ENCODE measurements at regions not wholly inside any gene's neighbourhood (a gene's known extent, or its start where the extent isn't known, plus 50 kb on each side); places are given as distances from the start of the nearest gene placed in this dataset.

DNA sequence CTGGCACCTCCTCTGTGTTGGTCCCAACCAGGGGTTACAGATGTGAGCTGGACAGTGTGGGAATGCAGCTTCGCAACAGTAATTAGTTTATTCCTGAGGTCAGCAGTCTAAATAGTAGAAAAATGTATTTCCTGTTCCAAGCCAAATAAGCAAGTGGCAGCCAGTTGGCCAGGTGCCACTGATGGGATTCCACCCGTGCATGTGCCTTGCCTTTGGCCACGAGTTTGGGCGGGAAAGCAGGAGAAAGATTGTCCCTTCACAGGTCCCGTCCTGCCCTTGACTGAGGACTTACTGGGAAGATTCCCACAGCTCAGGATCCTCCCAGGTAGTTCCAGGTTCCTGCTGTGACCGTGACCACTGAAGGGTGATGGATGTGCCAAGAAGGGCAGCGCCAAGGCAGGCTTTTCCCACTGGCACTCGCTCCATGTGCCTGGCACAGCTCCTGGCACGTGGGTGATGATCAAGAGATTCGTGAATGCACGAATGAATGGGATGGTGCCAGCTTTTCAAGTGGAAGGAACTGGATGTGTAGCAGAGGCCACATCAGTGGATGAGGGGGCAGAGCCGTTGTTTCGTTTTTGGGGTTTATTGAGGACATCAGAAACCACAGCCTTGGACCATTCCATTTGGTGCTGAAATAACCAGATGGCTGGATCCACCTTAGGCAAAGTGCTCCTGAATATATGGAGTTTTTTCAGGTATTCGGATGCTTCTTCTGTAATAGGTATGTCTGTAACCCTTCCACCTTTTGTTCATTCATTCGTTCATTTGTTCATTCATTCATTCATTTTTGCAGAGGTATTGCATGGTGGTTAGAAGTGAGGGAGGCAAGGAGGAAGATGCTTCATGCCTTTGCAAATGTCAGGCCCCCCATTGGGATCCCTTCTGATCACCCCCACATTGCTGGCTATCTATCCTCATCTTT, 62.4 kb upstream of the WNT4 start:
- H3K4me3 ChIP-seq (replicated peaks in 1 of 2; ENCODE audit: low read depth in 2 of 2, low read length in 2 of 2) = no peak overlapping the region
- DNase-seq (ENCODE audit: low read depth in 2 of 2) = peak; percentile 3 to 18
- TF ChIP-seq, protein P1, sequence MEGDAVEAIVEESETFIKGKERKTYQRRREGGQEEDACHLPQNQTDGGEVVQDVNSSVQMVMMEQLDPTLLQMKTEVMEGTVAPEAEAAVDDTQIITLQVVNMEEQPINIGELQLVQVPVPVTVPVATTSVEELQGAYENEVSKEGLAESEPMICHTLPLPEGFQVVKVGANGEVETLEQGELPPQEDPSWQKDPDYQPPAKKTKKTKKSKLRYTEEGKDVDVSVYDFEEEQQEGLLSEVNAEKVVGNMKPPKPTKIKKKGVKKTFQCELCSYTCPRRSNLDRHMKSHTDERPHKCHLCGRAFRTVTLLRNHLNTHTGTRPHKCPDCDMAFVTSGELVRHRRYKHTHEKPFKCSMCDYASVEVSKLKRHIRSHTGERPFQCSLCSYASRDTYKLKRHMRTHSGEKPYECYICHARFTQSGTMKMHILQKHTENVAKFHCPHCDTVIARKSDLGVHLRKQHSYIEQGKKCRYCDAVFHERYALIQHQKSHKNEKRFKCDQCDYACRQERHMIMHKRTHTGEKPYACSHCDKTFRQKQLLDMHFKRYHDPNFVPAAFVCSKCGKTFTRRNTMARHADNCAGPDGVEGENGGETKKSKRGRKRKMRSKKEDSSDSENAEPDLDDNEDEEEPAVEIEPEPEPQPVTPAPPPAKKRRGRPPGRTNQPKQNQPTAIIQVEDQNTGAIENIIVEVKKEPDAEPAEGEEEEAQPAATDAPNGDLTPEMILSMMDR (IDR thresholded peaks at IDR 0.05; ENCODE audit: low read depth, low read length) = no peak

DNA sequence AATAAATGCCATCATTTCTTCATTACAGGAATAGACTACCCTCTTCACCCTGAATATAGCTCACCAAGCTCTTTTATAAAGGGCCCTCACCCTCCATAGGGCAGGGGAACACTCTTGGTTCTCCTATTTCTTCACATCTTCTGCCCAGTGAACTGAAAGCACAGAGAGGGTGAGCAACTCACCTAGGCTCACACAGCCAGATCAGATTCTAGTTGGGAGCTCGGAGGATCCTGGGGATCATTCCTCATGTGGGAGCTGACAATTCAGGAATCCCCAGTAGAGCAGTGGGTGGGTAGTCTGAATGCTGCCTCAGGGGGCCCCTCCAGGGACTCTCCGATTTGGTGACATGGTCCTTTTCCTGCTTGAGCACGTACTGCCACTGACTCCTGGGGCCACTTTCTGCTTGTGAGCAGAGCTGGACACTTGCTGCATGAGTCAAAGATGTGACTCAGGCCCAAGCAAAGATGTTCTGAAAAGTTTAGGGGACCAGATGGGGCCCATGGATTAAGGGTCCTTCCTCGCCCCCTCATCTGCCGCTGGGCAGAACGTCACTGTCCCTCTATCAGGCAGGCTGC, 63.7 kb upstream of the WNT4 start:
- no peak overlapping the region for H3K4me3 ChIP-seq (replicated peaks in 1 of 2; ENCODE audit: low read depth in 2 of 2, low read length in 2 of 2)
- DNase-seq (ENCODE audit: low read depth in 2 of 2) = no peak
- TF ChIP-seq, protein P1 (IDR thresholded peaks at IDR 0.05; ENCODE audit: low read depth, low read length) = no peak

DNA sequence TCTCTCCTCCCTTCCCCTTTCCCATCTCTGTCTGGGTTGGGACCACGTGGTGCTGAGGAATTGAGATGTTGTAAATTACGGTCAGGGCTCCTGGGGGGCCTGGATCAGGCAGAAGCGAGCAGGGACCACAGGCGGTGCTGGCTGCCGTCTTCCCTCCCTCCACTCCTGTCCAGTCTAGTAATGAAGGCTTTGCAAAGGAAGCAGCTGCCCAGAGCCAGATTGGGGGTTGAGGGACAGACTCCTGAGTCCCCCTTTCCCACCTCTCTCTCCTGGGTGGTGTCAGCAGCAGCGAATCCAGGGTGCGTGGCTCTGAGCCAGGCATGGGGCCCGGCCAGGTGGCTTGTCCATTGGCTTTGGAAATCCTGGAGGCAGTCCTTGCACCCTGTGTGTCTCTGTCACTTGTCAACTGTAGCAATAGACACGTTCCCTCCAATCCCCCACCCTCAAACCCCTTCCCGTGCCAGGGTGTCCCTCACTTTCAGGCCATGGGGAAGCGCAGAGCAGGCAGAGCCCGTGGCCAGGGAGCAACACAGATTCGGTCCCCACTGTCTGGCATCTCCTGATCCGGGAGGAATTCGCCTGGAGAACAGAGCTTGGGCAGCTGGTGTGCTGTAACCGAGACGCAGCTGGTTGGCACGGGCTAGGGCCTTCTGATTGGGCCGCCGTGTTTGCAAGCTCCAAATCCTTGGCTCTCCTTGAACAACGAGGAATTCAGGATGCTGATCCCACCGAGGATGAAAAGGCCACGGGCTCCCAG, 64.8 kb upstream of the WNT4 start:
- no peak overlapping the region for H3K4me3 ChIP-seq (replicated peaks in 1 of 2; ENCODE audit: low read depth in 2 of 2, low read length in 2 of 2)
- DNase-seq (ENCODE audit: low read depth in 2 of 2) = peak in 1 of 2 donors; percentile 3
- TF ChIP-seq, protein P1 (IDR thresholded peaks at IDR 0.05; ENCODE audit: low read depth, low read length) = no peak

DNA sequence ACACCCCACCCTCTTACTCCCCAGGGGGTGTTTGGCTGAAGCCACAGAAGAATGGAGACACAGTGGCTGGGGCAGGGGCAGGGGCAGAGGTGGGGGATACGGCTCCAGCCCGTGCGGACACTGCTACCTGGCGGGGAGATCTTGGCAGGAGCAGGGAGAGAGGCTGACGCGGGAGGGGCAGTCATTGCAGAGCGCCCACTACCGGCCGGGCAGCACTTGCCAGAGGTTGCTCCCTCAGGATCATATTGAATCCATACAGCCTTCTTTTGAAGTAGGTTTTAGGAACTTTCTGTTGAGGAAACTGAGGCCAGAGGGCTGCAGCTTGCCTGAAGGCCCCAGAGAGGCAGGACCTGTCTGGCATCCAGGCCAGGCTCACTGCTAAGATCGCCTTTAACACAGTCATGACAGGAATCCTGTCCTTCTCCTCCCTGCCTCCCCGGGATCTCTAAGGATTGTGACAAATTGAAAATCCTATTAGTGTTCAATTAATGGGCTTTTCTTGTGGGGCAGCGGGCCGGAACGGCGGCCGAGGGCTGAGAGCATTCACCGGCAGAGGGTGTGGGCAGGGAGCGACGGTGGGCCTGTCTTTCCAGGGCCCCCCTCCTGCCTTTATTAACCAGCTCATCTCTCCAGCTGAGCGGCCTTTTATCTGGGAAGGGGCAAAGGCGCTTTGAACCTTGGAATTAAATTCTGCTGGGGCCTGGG, 65.5 kb upstream of the WNT4 start:
- TF ChIP-seq, protein P1 (IDR thresholded peaks at IDR 0.05; ENCODE audit: low read depth, low read length) = no peak
- no peak overlapping the region for H3K4me3 ChIP-seq (replicated peaks in 1 of 2; ENCODE audit: low read depth in 2 of 2, low read length in 2 of 2)
- no peak for DNase-seq (ENCODE audit: low read depth in 2 of 2)

DNA sequence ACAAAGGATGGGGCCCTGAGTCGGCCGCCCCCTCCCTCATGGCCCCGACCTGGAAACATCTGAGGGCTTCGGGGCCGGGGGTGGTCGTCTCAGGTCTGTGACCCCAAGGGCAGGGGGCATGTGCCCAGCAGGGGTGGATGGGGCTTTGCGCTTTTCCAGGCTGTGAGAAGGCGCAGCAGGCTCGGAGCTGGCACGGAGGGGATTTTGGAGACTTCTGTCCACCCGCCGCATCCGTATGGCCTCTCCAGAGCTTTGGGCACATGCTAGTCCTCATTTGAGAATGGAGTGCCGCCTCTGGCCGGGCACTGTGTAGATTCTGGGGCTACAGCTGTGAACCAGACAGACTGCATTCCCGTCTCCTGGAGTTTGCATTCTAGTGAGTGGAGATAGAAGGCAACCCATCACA, 66.1 kb upstream of the WNT4 start:
- TF ChIP-seq, protein P1 (IDR thresholded peaks at IDR 0.05; ENCODE audit: low read depth, low read length) = no peak
- DNase-seq (ENCODE audit: low read depth in 2 of 2) = no peak
- no peak overlapping the region for H3K4me3 ChIP-seq (replicated peaks in 1 of 2; ENCODE audit: low read depth in 2 of 2, low read length in 2 of 2)

DNA sequence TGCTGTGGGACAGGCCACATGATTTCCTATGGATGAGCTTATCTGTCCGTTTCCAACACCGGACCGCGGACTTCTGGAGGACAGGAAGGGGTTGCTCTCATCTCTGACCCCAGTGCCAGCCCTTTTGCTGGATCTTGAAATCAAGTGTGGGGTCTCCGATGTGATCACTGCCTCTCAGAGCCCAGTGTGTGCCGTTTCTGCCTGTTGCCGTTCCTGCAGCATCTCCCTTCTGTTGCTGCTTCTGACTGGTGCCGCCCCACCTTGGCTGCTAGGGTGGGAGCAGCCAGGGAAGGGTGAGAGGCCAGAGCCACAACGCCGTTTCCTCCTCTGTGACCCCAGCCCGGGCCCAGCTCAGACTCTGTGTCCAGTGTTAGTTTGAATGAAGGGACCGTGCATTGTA, 67.3 kb upstream of the WNT4 start:
- TF ChIP-seq, protein P1 (IDR thresholded peaks at IDR 0.05; ENCODE audit: low read depth, low read length) = no peak
- H3K4me3 ChIP-seq (replicated peaks in 1 of 2; ENCODE audit: low read depth in 2 of 2, low read length in 2 of 2) = no peak overlapping the region
- DNase-seq (ENCODE audit: low read depth in 2 of 2) = no peak

Data from cardiac fibroblast (primary cell).